GDM1 (cell line): ENCODE measurements at regions not wholly inside any gene's neighbourhood (a gene's known extent, or its start where the extent isn't known, plus 50 kb on each side); places are given as distances from the start of the nearest gene placed in this dataset.
"Not testable (repeated sequence)": the region's sequence is repeated elsewhere in the genome, so short reads cannot be mapped to it uniquely, and the experiment has no call there.

ENCODE experiments used
- DNase-seq: peaks from one replicate; lab custom pipeline; 2025; lab: John Stamatoyannopoulos, UW

GRCh38 chr5:2151301-2151888 is 268.7 kb upstream of the IRX4 start:
- DNase-seq, result not testable (repeated sequence)

GRCh38 chr5:2149195-2149539 is 266.4 kb upstream of the IRX4 start:
- no peak for DNase-seq

- DNase-seq, result no peak
These were observed 265.8 kb upstream of the IRX4 start for GRCh38 chr5:2148312-2149194.

GRCh38 chr5:2147504-2148311 is 265.0 kb upstream of the IRX4 start:
- no peak for DNase-seq

GRCh38 chr5:2143646-2144353 is 261.1 kb upstream of the IRX4 start:
- no peak for DNase-seq

- no peak for DNase-seq
These were observed 260.4 kb upstream of the IRX4 start for GRCh38 chr5:2143088-2143487.

GRCh38 chr5:2142456-2142954 is 259.8 kb upstream of the IRX4 start:
- DNase-seq, result no peak

- DNase-seq, result no peak
These were observed 258.7 kb upstream of the IRX4 start for GRCh38 chr5:2141254-2142000.

GRCh38 chr5:2140501-2141175 is 257.9 kb upstream of the IRX4 start:
- no peak for DNase-seq

GRCh38 chr5:2139478-2139877 is 256.8 kb upstream of the IRX4 start:
- no peak for DNase-seq

GRCh38 chr5:2138896-2139295 is 256.2 kb upstream of the IRX4 start:
- no peak for DNase-seq

- no peak for DNase-seq
These were observed 254.8 kb upstream of the IRX4 start for GRCh38 chr5:2137444-2138050.

- no peak for DNase-seq
These were observed 254.1 kb upstream of the IRX4 start for GRCh38 chr5:2136728-2137333.

- DNase-seq, result no peak
These were observed 253.1 kb upstream of the IRX4 start for GRCh38 chr5:2135833-2136232.

GRCh38 chr5:2135354-2135753 is 252.6 kb upstream of the IRX4 start:
- no peak for DNase-seq

GRCh38 chr5:2134543-2135292 is 252.0 kb upstream of the IRX4 start:
- DNase-seq, result no peak

GRCh38 chr5:2133936-2134335 is 251.2 kb upstream of the IRX4 start:
- DNase-seq, result no peak

- DNase-seq, result no peak
These were observed 250.4 kb upstream of the IRX4 start for GRCh38 chr5:2133080-2133479.

GRCh38 chr5:2132497-2132847 is 249.7 kb upstream of the IRX4 start:
- no peak for DNase-seq
